ENCODE measurements at regions not wholly inside any gene's neighbourhood (a gene's known extent, or its start where the extent isn't known, plus 50 kb on each side); places are given as distances from the start of the nearest gene placed in this dataset.

GRCh38 chr3:176055836-176056235, 1141.4 kb downstream of the TBL1XR1 start:
- no peaks in the 10 kb centered on the region for H3K27me3 ChIP-seq (ENCODE audit: control insufficient read depth, extremely low read depth, insufficient read depth, low read length)
- no peak for DNase-seq (ENCODE audit: low read depth, low spot score)
- no peak overlapping the region for H3K4me3 ChIP-seq (ENCODE audit: control insufficient read depth in 2 of 3, extremely low read depth in 1 of 3, insufficient read depth in 2 of 3, low read depth in 1 of 3, low read length in 3 of 3)
- no peaks in the 10 kb centered on the region for H3K4me1 ChIP-seq (ENCODE audit: control insufficient read depth, extremely low read depth, insufficient read depth, low read length)
- no peak overlapping the region for H3K9ac ChIP-seq (ENCODE audit: control insufficient read depth, extremely low read depth, insufficient read depth, low read length)
- dilution Hi-C loops (cut with MboI; ENCODE audit: extremely low pct_ligation_motif_present, low sequenced_read_pairs): no loop called here
- FAIRE-seq: no peak
- no peak overlapping the region for H3K27ac ChIP-seq (ENCODE audit: control insufficient read depth, insufficient read depth, low read length)
- TF ChIP-seq EZH2 (IDR thresholded peaks at IDR 0.05; ENCODE audit: low read length) (no peak), CTCF (optimal IDR thresholded peaks at IDR 0.05 in 1 of 3, IDR thresholded peaks at IDR 0.05 in 1 of 3, conservative IDR thresholded peaks at IDR 0.05 in 1 of 3; ENCODE audit: extremely low read depth in 1 of 3, insufficient read depth in 2 of 3, low read length in 3 of 3) (no peak)
- no peaks in the 10 kb centered on the region for H3K9me1 ChIP-seq (ENCODE audit: control insufficient read depth, extremely low read depth, insufficient read depth, low read length)
- no peaks in the 10 kb centered on the region for H3K36me3 ChIP-seq (ENCODE audit: control insufficient read depth in 2 of 2, extremely low read depth in 1 of 2, insufficient read depth in 2 of 2, low read length in 2 of 2)
- H3K4me2 ChIP-seq (ENCODE audit: control insufficient read depth, extremely low read depth, insufficient read depth, low read depth, low read length): no peak overlapping the region
- H4K20me1 ChIP-seq (ENCODE audit: control insufficient read depth, extremely low read depth, insufficient read depth, low read length): no peaks in the 10 kb centered on the region
- H3K9me3 ChIP-seq (ENCODE audit: control insufficient read depth, low read depth, low read length): no peaks in the 10 kb centered on the region
- H2AFZ ChIP-seq (ENCODE audit: control insufficient read depth, low read length): no peak overlapping the region
- H3K79me2 ChIP-seq (ENCODE audit: control insufficient read depth, insufficient read depth, low read length): no peaks in the 10 kb centered on the region

GRCh38 chr3:176051766-176052165, 1145.5 kb downstream of the TBL1XR1 start:
- no peak for TF ChIP-seq EZH2 (IDR thresholded peaks at IDR 0.05; ENCODE audit: low read length)
- no peak for TF ChIP-seq CTCF (optimal IDR thresholded peaks at IDR 0.05 in 1 of 3, IDR thresholded peaks at IDR 0.05 in 1 of 3, conservative IDR thresholded peaks at IDR 0.05 in 1 of 3; ENCODE audit: extremely low read depth in 1 of 3, insufficient read depth in 2 of 3, low read length in 3 of 3)
- no peak for DNase-seq (ENCODE audit: low read depth, low spot score)
- Histone ChIP-seq H3K79me2 (ENCODE audit: control insufficient read depth, insufficient read depth, low read length) (no peaks in the 10 kb centered on the region), H4K20me1 (ENCODE audit: control insufficient read depth, extremely low read depth, insufficient read depth, low read length) (no peaks in the 10 kb centered on the region), H3K4me1 (ENCODE audit: control insufficient read depth, extremely low read depth, insufficient read depth, low read length) (no peaks in the 10 kb centered on the region), H3K4me2 (ENCODE audit: control insufficient read depth, extremely low read depth, insufficient read depth, low read depth, low read length) (no peak overlapping the region), H3K36me3 (ENCODE audit: control insufficient read depth in 2 of 2, extremely low read depth in 1 of 2, insufficient read depth in 2 of 2, low read length in 2 of 2) (no peaks in the 10 kb centered on the region), H3K9me3 (ENCODE audit: control insufficient read depth, low read depth, low read length) (no peaks in the 10 kb centered on the region), H3K27ac (ENCODE audit: control insufficient read depth, insufficient read depth, low read length) (no peak overlapping the region), H3K9me1 (ENCODE audit: control insufficient read depth, extremely low read depth, insufficient read depth, low read length) (no peaks in the 10 kb centered on the region), H2AFZ (ENCODE audit: control insufficient read depth, low read length) (no peak overlapping the region), H3K4me3 (ENCODE audit: control insufficient read depth in 2 of 3, extremely low read depth in 1 of 3, insufficient read depth in 2 of 3, low read depth in 1 of 3, low read length in 3 of 3) (no peak overlapping the region), H3K9ac (ENCODE audit: control insufficient read depth, extremely low read depth, insufficient read depth, low read length) (no peak overlapping the region), H3K27me3 (ENCODE audit: control insufficient read depth, extremely low read depth, insufficient read depth, low read length) (no peaks in the 10 kb centered on the region)
- dilution Hi-C loops (cut with MboI; ENCODE audit: extremely low pct_ligation_motif_present, low sequenced_read_pairs): no loop called here
- FAIRE-seq: no peak
